ENCODE measurements at regions not wholly inside any gene's neighbourhood (a gene's known extent, or its start where the extent isn't known, plus 50 kb on each side); places are given as distances from the start of the nearest gene placed in this dataset.

DNA sequence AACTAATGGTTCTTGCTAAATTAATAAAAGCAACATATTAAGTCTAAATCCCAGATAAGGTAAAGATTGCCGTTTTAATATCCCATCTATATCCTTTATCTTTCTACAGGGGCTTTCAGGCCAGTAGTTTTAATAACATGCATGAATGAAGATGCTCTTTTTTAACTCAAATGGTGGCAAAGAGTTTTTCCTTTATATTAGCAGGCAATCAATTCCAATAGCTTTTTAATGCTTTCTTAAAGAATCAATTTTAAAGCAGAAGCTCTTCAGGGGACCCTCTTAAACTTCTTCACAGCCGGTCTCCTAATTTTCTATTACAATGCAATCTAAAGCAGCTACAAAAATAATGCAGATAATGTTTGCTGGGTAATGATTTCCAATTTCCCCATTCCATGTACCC is 107.8 kb upstream of the HS3ST5 start:
- no peak overlapping the region for H3K27ac Mint-ChIP-seq (ENCODE audit: unreplicated experiment)
- peaks cover 10% of the 10 kb centered on the region for H3K4me1 Mint-ChIP-seq (ENCODE audit: low read depth, unreplicated experiment)
- no peaks in the 10 kb centered on the region for H3K9me3 Mint-ChIP-seq (ENCODE audit: unreplicated experiment)
- H3K27me3 Mint-ChIP-seq (ENCODE audit: unreplicated experiment): no peaks in the 10 kb centered on the region
- H3K4me3 Mint-ChIP-seq (ENCODE audit: unreplicated experiment): no peak overlapping the region
- TF ChIP-seq, protein P1, sequence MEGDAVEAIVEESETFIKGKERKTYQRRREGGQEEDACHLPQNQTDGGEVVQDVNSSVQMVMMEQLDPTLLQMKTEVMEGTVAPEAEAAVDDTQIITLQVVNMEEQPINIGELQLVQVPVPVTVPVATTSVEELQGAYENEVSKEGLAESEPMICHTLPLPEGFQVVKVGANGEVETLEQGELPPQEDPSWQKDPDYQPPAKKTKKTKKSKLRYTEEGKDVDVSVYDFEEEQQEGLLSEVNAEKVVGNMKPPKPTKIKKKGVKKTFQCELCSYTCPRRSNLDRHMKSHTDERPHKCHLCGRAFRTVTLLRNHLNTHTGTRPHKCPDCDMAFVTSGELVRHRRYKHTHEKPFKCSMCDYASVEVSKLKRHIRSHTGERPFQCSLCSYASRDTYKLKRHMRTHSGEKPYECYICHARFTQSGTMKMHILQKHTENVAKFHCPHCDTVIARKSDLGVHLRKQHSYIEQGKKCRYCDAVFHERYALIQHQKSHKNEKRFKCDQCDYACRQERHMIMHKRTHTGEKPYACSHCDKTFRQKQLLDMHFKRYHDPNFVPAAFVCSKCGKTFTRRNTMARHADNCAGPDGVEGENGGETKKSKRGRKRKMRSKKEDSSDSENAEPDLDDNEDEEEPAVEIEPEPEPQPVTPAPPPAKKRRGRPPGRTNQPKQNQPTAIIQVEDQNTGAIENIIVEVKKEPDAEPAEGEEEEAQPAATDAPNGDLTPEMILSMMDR (IDR thresholded peaks at IDR 0.05; ENCODE audit: partially characterized antibody, unreplicated experiment): no peak
- no peak for DNase-seq
- no peaks in the 10 kb centered on the region for H3K36me3 Mint-ChIP-seq (ENCODE audit: unreplicated experiment)

DNA sequence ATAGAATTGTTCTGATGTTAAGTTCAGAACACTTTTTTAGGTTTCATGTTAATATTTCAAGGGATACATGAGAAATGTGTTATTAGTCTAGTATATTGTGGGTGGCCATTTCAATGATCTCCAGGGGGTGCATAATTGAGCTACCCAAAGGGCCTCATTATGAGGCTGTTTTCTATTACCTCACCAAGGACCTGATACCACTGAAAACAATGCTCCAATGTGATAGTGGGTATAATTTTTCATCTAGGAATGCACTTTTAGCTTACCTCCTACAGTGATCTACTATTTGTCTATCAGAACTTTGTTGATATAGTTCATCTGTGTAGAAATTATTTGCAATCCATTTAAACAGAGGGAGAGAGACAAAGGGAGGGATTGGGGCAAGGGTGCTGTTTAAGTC is 106.8 kb upstream of the HS3ST5 start:
- H3K36me3 Mint-ChIP-seq (ENCODE audit: unreplicated experiment): no peaks in the 10 kb centered on the region
- peaks cover 2% of the 10 kb centered on the region for H3K27me3 Mint-ChIP-seq (ENCODE audit: unreplicated experiment)

DNA sequence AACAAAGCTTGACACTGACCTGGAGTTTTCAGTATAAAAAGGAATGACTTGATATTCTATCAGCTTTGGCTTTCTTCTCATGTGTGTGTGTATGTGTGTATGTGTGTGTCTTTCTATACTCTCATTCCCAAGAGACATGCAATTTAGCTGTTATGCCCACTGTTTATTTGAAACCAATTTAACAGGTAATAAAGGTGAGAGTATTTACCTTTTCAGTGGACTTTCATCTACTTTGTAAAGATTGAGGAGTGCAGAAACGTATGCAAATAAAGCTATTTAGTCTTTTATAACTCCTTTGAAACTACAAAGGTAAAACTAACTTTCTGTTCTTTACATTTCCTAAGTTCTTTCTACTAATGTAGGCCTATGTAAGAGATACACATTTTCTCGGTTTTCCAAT is 103.5 kb upstream of the HS3ST5 start:
- Mint-ChIP-seq H3K27ac (ENCODE audit: unreplicated experiment) (no peak overlapping the region), H3K4me3 (ENCODE audit: unreplicated experiment) (no peak overlapping the region)

More for the DNA sequence above, 106.8 kb upstream of the HS3ST5 start:
- Mint-ChIP-seq H3K9me3 (ENCODE audit: unreplicated experiment) (no peaks in the 10 kb centered on the region), H3K4me1 (ENCODE audit: low read depth, unreplicated experiment) (peaks cover 17% of the 10 kb centered on the region), H3K27ac (ENCODE audit: unreplicated experiment) (no peak overlapping the region), H3K4me3 (ENCODE audit: unreplicated experiment) (no peak overlapping the region)
- TF ChIP-seq, protein P1 (IDR thresholded peaks at IDR 0.05; ENCODE audit: partially characterized antibody, unreplicated experiment): no peak
- DNase-seq: no peak

DNA sequence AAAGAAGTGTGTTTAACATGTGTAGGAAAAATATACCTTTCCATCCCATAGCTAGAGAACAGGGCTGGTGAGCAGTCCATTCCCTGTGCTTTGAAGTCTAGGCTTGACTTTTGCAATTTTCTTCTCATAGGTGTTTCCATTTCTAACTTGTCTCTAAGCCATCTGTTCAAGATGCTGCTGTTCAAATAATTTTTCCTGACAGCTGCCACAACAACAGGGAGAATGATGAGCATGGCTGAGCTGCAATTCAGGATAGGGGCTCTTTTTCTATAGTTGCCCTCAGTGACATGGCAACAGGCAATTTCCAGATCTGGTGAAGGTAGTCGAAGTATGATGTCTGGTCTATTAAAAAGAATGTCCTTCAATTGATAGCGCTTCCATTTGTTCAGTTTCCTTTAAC is 103.0 kb upstream of the HS3ST5 start:
- no peak for DNase-seq
- Mint-ChIP-seq H3K4me1 (ENCODE audit: low read depth, unreplicated experiment) (peaks cover 26% of the 10 kb centered on the region), H3K4me3 (ENCODE audit: unreplicated experiment) (no peak overlapping the region), H3K27ac (ENCODE audit: unreplicated experiment) (peak overlapping the region; percentile 7), H3K36me3 (ENCODE audit: unreplicated experiment) (no peaks in the 10 kb centered on the region), H3K9me3 (ENCODE audit: unreplicated experiment) (peaks cover 5% of the 10 kb centered on the region), H3K27me3 (ENCODE audit: unreplicated experiment) (peaks cover 2% of the 10 kb centered on the region)
- TF ChIP-seq, protein P1 (IDR thresholded peaks at IDR 0.05; ENCODE audit: partially characterized antibody, unreplicated experiment): no peak

More for the DNA sequence above, 103.5 kb upstream of the HS3ST5 start:
- no peaks in the 10 kb centered on the region for H3K36me3 Mint-ChIP-seq (ENCODE audit: unreplicated experiment)
- peaks cover 21% of the 10 kb centered on the region for H3K4me1 Mint-ChIP-seq (ENCODE audit: low read depth, unreplicated experiment)
- no peak for DNase-seq
- peaks cover under 1% of the 10 kb centered on the region for H3K9me3 Mint-ChIP-seq (ENCODE audit: unreplicated experiment)
- peaks cover 2% of the 10 kb centered on the region for H3K27me3 Mint-ChIP-seq (ENCODE audit: unreplicated experiment)
- TF ChIP-seq, protein P1 (IDR thresholded peaks at IDR 0.05; ENCODE audit: partially characterized antibody, unreplicated experiment): no peak

DNA sequence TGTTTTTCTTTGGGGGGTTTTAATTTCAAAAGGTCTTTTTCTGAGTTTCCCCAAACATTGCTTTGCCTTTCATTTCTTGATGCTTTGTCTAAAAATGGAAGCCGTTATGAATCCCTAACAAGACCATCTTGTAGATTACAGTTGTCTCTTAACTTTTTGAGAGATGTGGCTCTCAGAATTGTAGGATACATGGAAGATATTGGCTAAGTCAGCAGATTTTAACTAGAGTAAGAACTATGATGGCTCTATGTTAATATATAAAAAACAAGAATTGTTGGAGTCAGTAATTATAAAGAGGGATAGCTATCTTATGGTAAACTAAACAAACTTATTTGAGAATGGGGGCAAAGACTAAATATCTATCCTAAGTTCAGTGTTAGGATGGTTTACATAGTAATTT is 96.6 kb upstream of the HS3ST5 start:
- Mint-ChIP-seq H3K4me1 (ENCODE audit: low read depth, unreplicated experiment) (peaks cover 25% of the 10 kb centered on the region), H3K27me3 (ENCODE audit: unreplicated experiment) (no peaks in the 10 kb centered on the region), H3K36me3 (ENCODE audit: unreplicated experiment) (no peaks in the 10 kb centered on the region)

More for the DNA sequence above, 96.6 kb upstream of the HS3ST5 start:
- no peak for DNase-seq
- no peak overlapping the region for H3K4me3 Mint-ChIP-seq (ENCODE audit: unreplicated experiment)
- TF ChIP-seq, protein P1 (IDR thresholded peaks at IDR 0.05; ENCODE audit: partially characterized antibody, unreplicated experiment): no peak
- no peak overlapping the region for H3K27ac Mint-ChIP-seq (ENCODE audit: unreplicated experiment)
- peaks cover 5% of the 10 kb centered on the region for H3K9me3 Mint-ChIP-seq (ENCODE audit: unreplicated experiment)
